HG02870 (cell line): ENCODE measurements at regions not wholly inside any gene's neighbourhood (a gene's known extent, or its start where the extent isn't known, plus 50 kb on each side); places are given as distances from the start of the nearest gene placed in this dataset.

Experiments used
- ATAC-seq: cut with Tn5 transposase; IDR thresholded peaks from one replicate; pipeline ENCODE4 v1.9.1; 2021; ENCODE audit warnings: mild to moderate bottlenecking, moderate library complexity; ENCODE audit not compliant: unreplicated experiment

DNA sequence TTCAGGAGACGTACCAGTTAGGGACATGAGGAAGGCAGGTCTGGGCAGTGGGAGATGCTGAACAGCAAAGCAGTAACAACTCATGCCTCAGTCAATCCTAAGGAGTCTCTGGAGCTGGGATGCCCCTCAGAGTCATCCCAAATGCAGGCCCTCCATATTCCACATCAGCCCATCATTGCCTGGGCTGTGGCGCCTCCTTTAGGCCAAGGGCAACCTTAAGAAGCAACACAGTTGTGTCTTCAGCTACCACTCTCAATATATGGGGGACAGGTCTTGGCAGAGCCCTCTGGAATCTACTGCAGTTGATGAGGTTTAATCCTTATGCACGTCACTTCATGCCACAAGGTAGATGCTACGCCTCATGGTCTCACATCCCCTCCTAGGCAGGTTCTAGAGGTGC, 682.0 kb upstream of the RAB6C start:
- ATAC-seq = no peak

DNA sequence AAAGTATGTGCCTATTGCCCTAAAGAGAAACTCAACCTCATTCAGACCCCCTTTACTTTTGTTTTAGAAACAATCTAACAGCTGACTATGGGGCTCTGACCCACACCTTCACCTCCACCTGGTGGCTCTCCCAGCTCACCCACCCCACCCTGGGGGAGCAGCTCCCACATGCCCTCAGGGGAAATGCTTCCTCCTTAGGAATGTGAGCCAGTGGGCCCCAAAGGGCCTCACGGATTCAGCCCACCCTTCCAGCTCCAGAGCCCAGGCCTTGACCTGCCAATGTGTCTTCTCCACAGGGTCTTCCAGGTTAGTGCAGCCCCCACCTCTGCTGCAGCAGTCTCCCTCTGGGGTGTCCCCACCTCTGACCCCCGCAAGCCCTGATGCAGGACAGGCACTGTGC, 680.1 kb upstream of the RAB6C start:
- ATAC-seq = no peak

DNA sequence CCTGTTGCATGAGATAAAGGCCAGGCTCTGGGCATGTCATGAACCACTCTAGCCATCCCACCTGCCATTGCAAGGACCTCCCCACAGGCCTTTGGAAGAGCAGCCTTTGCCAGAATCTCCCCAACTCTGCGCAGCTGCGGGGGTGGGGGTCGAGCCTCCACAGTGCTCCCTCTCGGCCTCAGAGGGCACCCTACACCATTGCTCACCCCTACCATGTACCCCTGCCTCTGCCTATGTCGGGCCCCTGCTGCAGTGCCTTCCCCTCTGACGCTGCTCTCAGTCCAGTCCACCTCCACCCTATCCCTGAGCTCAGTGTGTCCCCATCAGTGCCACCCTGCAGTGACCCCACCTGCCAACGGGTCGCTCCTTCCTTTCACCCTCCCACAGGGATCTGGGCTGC, 679.7 kb upstream of the RAB6C start:
- ATAC-seq = no peak

DNA sequence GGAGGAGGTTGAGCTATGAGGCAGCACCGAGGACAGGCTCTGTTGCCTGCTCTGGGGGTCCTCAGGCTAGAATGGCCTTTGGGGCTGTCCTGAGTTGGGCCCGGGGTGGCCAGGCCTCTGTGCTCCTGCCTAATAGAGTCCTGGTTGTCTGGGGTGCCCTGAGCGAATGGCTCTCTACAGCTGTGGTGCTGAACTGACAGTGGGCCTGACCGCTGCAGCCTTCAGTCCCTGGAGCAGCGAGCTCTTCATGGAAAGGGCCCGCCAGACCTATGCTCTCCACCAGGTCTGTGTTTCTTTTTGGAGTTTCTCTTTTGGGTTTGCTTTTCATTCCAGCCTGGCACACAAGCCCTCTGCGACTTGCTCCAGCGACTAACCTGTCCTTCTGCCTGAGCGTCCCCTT, 679.0 kb upstream of the RAB6C start:
- no peak for ATAC-seq

DNA sequence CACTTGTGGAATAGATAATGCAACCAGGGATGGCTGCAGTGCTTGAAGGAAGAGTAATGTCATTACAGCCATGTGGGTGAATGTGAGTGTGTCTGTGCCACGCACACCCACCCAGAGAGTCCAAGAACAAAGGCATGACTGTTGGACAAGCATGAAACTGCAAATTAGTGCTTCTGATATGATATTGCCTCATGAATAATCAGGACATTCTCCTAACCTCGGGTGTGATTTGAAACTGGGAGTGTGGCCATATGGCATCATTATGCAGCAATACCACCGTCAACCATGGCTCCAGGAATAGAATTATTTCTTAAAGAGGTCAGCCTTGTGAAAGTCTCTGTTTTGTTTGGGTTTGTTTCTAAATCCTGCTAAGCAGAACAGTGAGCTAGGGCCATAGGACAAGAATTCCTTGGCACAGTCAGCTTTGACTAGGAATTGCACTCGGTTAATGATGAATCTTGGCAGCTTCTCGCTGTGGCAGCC, 678.0 kb upstream of the RAB6C start:
- ATAC-seq = no peak

DNA sequence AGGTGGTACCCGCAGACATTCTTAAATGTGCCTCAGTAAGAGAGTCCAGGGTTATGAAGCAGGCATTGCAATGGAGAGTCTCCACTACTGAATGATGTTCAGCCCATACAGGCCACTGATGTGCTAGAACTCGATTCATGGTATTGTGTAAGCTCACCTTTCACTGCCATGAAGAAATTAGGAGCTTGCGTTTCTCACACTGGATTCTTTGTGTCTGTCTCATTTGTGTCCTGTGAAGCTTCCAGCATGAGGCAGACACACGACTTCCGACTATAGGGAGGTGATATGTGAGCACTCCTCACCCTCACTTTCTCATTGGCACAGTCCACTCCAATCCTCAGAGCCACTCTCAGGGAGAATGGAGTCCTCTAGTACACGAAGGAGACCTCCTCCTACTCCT, 677.4 kb upstream of the RAB6C start:
- no peak for ATAC-seq

DNA sequence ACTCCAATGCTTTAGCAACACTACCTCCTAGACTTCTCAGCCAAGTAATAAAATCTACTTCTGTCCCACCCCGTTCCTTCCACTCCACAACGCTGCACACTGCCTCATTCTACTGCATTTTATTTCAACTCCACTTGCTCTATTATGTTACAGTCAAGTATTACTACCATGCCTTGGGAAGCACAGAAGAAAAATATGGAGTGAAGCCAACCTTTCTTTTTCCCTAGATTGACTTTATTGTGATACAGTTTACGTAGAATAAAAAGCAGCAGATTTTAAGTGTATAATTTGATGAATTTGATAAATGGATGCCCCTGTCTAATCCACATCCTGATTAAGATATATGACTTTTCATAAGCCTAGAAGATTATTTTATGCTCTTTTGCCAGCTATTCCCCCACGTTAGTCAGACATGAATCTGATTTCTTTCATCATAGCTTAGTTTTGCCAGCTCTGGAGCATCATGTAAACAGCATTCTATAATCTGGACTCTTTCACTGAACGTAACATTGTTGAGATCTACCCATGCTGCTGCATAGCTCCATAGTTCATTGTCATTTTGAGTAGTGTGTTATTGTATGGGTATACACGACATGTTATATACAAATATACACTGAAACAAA, 676.8 kb upstream of the RAB6C start:
- no peak for ATAC-seq

DNA sequence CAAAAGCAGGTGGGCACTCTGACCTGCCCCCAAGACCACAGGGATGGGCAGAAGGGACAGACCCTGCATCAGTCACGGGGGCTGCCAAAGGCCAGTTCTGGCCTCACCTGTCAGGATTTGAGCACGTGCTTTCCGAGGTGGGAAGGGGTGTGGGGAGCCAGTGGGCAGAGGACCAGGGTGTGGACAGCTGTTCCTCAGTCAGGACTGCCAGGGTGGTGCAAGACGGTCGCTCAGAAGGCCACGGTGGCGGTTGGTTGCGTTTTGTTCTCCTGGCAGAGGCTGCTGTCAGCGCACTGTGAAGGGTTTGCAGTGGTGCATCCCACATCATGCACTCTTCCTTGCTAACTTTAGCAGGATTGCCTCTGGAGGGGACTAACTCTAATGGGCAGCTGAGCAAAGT, 665.3 kb upstream of the RAB6C start:
- ATAC-seq = no peak

DNA sequence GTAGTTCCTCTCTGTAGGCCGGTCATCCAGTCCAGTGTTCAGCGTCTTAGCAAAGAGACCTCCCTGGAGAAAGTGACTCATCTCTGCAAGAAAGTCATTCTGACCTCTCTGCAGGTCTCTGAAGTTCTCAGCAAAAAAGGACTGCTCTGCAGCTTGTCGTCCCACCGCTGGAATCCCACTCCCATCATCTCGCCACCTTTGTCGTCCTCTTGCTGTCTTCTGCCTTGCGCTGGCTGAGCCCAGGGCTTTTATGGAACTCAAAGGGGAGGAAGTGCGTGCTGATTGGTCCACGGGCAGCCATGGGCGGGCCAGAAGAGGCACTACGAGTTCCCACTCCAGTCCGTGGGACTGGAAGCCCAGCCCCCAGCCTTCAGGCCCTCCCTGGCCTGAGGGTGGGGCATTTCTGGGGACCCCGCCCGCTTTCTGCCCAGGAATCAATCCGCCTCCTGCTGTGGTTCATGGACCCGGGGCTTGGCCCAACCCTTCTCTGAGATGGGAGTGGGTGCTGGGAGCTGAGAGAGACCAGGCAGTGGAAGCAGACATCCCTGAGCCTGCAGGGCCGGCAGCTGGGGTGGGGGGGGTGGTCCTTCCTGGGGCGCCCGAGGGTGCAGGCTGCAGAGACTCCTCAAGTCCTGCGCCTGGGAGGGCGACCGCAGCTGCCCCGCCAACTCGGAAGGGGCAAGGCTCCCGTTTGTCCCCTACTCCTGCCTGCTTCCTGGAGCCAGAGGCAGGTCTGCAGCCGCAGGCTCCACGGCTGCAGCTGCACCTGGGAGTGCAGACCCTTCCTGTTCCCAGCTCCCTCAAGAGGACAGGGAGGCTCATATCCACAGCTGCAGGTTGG, 660.7 kb upstream of the RAB6C start:
- ATAC-seq = no peak

DNA sequence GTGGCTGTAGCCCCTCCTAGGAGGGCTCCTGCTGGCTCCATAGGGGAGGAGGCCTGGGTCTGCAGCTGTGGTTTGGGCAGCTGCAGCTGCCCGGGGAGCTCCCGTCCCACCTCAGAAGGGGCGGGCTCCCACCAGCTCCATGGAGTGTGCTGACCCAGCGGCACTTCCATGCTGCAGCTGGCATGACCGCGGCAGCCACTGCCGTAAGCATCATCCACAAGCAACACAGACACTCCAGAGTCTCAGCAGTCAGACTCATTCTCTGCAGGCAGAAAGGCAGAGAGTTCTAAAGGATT, 660.1 kb upstream of the RAB6C start:
- ATAC-seq = no peak

DNA sequence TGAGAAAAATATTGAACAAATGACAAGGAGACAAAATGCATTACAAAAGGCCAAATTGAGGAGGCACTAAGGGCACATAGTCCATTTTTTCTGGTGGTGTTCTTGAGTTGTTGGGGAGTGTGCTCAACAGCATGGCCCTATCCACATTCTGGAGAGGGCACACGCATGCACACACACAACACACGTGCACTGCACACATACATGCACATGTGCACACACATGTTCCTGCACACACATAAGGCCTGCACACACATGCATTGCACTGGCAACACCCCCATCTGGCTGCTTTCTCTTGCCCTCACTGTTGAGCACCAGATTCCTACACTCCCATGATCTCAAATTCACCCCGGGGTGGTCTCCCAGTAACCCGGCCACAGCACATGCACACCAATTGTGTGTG, 659.2 kb upstream of the RAB6C start:
- no peak for ATAC-seq

DNA sequence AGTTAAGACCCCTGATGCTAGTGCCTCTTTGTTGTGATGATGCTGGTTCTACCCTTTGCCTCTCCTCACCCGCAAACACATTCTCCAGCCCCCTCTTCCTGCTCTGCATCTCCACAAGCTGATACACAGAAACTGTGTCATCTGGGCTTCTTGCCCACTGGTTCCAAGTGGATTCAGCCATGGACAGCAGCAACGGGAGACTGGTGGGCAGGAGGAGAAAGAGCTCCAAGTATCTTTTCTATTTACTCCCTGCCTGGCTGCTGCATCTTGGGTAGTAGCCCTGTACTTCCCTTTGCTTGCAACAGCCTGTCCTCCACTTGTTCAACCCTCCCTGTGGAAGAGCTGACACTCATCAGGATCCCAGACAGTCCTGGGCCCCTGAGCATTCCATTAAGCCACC, 655.1 kb upstream of the RAB6C start:
- ATAC-seq = no peak

DNA sequence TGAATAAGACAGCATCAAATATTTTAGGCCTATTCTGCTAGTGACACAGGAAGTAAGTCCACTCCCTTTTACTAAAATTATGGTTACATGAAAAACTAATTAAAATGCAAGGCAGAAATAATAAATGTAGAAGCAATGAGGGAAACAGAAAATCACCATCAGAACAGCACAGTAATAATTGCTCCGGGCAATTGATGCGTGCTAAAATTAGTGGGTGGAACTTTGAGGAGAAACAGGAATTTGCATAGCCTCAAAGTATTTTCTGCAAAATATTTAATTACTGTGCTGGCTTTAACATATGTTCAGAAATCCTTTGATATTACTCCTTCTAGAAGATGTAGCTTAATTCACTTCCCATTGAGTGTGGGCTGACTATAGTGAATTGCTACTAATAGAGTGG, 654.3 kb upstream of the RAB6C start:
- no peak for ATAC-seq

DNA sequence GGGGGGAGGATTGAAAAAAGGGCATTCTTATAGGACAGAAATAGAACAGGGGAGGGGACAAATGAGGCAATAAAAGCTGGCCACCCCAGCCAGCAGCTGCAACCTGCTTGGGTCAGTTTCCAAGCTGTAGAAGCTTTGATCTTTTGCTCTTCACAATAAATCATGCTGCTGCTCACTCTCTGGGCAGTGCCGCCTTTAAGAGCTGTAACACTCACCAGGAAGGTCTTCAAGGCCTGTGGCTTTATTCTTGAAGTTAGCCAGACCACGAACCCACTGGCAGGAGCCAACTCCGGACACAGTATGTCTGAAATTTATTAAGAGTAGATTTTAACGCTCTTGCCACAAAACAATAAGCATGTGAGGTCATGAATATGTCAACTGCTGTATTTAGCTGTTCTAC, 649.9 kb upstream of the RAB6C start:
- ATAC-seq = no peak

DNA sequence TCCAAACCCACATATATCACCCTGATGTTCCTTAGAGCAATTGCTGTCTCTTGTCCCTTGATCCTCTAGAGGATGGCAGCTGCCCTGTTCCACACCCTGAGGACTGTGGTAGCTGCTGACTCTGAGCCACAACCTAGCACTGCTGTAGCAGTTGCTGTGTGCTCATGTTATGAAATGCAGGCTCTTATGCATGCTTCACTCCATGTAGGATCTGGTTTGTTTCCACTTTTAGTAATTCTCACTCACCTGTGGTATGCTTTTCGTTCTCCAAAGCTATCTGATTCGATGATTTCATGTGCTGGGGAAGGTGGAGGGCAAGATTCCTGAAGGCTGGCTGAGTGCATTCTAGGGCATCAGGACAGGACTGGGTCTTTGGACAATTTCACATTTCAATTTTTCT, 649.0 kb upstream of the RAB6C start:
- no peak for ATAC-seq

DNA sequence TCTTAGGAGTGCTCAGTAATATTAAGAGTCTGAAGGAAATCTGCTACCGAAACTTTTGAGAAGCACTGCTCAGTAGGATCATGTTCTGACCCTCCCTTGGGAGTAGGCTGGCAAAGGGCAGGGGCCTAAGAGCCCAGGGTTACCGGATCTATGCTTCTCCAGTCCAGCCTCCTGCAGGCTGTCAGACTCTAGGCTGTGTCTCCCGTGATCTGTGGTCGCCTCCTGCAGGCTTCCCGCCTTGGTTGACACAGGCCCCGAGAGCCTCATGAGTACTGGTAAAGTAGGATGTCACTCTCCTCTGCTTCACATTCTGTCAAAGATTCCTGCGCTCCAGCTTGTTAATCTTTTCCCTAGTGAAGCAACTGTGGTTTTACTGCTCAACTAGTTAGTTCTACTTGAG, 647.8 kb upstream of the RAB6C start:
- ATAC-seq = no peak

DNA sequence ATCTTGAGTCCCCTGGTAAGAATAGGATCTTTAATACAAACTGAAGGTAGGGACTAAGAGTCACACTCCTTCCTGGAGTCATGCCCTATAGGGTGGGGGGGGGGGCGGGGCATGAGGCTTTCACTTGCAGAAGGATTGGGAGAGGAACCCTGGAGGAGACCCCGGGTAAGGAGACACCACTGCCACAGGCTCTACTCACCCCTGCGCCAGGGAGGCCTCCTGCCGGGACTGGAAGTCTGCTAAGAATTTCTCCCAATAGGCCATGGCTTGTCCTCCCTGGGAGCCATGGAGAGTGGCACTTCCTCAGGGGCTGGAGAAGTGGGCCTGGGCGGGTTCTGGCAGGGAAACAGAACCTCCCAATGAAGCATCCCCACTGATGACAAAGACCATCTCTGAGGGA, 645.3 kb upstream of the RAB6C start:
- no peak for ATAC-seq

DNA sequence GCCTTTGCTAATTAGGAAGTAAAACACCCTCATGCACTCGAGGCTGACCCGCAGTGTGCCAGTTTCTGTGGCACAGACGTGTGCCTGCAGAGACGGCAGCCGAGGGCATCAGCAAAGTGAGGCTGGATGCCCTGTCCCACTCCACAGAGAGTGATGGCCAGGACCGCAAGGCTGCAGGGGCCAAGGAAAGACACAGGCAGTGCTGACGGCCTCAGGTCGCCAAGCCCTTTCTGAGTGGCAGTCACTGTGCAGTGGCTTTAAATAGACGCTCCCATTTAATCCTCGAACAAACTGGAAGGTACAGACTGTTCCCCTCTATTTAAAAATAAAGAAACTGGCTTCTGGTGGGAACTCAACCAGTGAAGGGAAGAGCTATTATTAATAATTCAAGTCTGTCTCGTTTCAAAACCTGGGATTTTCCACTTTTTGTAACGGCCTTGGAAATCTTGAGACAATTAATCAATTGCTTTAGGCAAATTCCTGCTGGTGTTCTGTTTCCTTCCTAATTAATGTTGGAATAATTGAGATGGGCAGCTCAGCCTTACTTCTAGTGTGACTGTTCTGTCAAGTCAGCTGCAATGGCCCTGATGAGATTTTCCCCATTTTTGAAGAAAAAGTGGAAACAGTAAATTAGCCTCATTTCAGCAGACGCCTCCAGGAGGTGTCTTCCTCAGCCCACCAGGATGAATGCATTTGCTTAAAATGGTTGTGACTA, 644.6 kb upstream of the RAB6C start:
- ATAC-seq = no peak

DNA sequence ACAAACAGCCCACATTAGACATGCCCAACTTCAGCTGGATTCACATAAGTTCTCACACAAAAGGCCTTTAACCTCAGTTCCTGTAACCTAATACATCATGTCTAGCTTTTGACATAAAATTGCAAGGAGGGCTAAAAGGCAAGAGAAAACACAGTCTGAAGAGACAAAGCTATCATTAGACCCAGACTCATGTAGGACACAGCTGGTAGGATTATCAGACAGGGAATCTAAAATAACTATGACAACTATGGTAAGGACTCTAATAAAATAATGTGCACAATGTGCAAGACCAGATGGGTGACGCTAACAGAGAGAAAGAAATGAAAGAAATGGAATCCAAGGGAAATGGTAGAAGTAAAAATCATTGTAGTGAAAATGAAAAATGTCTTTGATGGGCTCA, 643.2 kb upstream of the RAB6C start:
- no peak for ATAC-seq

DNA sequence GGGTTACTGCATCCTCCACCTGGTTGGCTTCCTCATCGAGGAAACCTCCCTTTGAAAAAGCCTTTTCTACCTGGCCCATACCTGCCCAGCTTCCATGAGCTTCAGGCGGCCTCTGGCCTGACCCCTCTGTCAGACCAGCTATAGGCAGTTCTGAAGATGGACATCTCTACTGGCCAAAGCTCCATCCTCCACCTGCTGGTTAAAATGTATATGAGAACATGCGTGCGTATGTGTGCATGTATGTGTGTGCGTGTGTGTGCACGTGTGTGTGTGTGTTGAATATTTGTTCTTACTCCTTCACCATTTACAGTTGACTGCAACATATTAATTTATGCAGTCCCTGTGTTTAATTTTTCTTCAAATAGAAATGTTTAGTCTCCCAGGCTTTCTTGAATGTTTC, 642.4 kb upstream of the RAB6C start:
- ATAC-seq = no peak

DNA sequence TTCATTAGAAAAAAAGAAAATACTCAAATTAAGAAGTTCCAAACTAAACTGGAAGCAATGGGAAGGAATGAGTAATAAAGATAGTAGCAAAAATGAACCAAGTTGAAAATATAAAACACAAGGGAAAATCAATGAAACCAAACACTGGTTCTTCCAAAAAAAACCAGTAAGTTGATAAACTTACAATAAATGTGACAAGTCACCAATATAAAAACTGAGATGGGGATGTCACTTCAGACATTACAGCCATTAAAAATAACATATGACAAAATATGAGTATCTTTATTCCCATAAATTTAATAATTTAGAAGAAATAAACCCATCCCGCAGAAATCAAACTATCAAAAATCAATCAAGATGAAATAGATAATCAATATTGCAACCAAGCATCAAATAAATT, 633.9 kb upstream of the RAB6C start:
- ATAC-seq = no peak

DNA sequence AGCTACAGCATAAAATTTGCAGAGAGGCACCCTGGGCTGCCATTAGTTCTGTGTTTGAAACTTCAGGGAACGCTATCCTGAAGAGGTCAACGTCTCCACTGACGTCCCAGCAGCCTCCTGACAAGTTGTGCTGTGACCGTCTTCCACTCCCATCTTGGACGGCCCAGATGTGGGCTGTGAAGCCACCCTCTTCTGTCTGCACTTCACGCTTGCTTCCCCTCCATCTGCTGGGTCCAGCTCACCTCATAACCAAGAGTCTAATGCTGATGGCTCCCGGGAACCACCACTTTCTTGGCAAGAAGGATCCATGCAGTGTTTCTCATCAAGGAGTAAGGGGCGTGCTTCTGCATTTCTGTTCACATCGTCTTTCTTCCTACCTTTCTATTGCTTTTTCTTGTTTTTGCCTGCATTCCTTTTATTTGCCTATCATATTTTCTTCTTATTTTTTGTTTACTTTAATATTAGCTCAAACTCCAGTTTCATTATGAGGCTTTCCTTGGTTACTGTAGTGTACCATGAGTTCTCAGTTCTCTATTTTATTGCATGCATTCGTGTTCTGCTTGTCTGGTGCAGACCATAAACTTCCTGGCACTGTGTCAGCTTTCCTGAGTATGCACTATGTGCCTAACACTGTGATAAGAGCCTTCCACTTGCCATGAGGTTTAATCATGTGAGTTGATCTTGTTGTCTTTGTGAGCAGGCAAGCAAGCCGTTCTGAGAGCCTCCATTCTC, 631.8 kb upstream of the RAB6C start:
- peak; percentile 99 for ATAC-seq
